ENCODE measurements at regions not wholly inside any gene's neighbourhood (a gene's known extent, or its start where the extent isn't known, plus 50 kb on each side); places are given as distances from the start of the nearest gene placed in this dataset.

DNA sequence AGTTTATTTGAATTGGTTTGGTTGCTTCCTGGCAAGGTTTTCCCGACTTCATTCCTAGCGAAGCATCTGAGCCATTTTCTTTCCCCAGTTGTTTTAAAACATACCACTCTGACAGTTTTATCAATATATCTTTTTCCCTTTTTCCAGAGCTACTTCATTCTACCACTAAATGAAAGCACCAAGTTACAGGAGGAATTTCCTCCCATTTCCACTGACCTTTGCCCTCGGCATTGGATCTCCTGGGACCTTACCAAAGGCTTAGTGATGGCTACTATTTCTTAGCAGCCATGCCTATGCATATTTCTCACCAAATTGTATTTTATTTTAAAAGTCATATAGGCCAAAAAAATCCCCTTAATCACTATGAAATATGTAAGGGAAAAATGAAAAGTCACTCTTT, 150.5 kb downstream of the ZNF330 start:
- FAIRE-seq (no peak), DNase-seq (ENCODE audit: low read depth, low spot score) (no peak)
- dilution Hi-C loops (cut with MboI; ENCODE audit: extremely low pct_ligation_motif_present, low sequenced_read_pairs): no loop called here
- Histone ChIP-seq H3K9me3 (replicated peaks; ENCODE audit: control insufficient read depth, insufficient read depth, low read length) (no peaks in the 10 kb centered on the region), H3K27me3 (ENCODE audit: control insufficient read depth in 2 of 2, insufficient read depth in 2 of 2, low read length in 2 of 2) (no peaks in the 10 kb centered on the region), H2AFZ (ENCODE audit: low read depth, low read length) (no peak overlapping the region), H3K36me3 (ENCODE audit: control insufficient read depth in 2 of 2, extremely low read depth in 1 of 2, insufficient read depth in 2 of 2, low read length in 2 of 2) (no peaks in the 10 kb centered on the region), H3K9ac (replicated peaks; ENCODE audit: extremely low read depth, insufficient read depth, low read length) (no peak overlapping the region), H3K9me1 (replicated peaks; ENCODE audit: control insufficient read depth, extremely low read depth, insufficient read depth, low read length) (no peaks in the 10 kb centered on the region), H3K4me1 (ENCODE audit: control insufficient read depth, extremely low read depth, insufficient read depth, low read length) (no peaks in the 10 kb centered on the region), H3K27ac (ENCODE audit: insufficient read depth, low read depth, low read length) (no peak overlapping the region), H3K79me2 (ENCODE audit: control insufficient read depth, insufficient read depth, low read length) (no peaks in the 10 kb centered on the region), H3K4me2 (ENCODE audit: insufficient read depth, low read length) (no peak overlapping the region), H3K4me3 (replicated peaks in 1 of 3; ENCODE audit: insufficient read depth in 1 of 3, low read depth in 1 of 3, low read length in 3 of 3) (no peak overlapping the region), H4K20me1 (replicated peaks; ENCODE audit: control insufficient read depth, extremely low read depth, insufficient read depth, low read length) (no peaks in the 10 kb centered on the region)
- no peak for TF ChIP-seq MYC (IDR thresholded peaks at IDR 0.05; ENCODE audit: low read depth, low read length)
- TF ChIP-seq JUN (IDR thresholded peaks at IDR 0.05; ENCODE audit: borderline replicate concordance, insufficient read depth, insufficient read length, low read depth): no peak
- TF ChIP-seq FOS (IDR thresholded peaks at IDR 0.05; ENCODE audit: borderline replicate concordance, insufficient read depth, low read length): no peak
- no peak for TF ChIP-seq POLR2AphosphoS5 (IDR thresholded peaks at IDR 0.05; ENCODE audit: insufficient read depth, low read depth, low read length)
- TF ChIP-seq POLR2A (IDR thresholded peaks at IDR 0.05; ENCODE audit: low read depth, low read length): no peak
- TF ChIP-seq, protein P1, sequence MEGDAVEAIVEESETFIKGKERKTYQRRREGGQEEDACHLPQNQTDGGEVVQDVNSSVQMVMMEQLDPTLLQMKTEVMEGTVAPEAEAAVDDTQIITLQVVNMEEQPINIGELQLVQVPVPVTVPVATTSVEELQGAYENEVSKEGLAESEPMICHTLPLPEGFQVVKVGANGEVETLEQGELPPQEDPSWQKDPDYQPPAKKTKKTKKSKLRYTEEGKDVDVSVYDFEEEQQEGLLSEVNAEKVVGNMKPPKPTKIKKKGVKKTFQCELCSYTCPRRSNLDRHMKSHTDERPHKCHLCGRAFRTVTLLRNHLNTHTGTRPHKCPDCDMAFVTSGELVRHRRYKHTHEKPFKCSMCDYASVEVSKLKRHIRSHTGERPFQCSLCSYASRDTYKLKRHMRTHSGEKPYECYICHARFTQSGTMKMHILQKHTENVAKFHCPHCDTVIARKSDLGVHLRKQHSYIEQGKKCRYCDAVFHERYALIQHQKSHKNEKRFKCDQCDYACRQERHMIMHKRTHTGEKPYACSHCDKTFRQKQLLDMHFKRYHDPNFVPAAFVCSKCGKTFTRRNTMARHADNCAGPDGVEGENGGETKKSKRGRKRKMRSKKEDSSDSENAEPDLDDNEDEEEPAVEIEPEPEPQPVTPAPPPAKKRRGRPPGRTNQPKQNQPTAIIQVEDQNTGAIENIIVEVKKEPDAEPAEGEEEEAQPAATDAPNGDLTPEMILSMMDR (IDR thresholded peaks at IDR 0.05; ENCODE audit: extremely low read depth in 1 of 2, insufficient read depth in 1 of 2, low read depth in 1 of 2, low read length in 2 of 2): no peak
- no peak for TF ChIP-seq GATA2 (IDR thresholded peaks at IDR 0.05; ENCODE audit: insufficient read depth, insufficient read length, low read depth, low read length)
- TF ChIP-seq, protein P2, sequence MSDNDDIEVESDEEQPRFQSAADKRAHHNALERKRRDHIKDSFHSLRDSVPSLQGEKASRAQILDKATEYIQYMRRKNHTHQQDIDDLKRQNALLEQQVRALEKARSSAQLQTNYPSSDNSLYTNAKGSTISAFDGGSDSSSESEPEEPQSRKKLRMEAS (IDR thresholded peaks at IDR 0.05; ENCODE audit: insufficient read depth, insufficient read length): no peak
- TF ChIP-seq EZH2 (IDR thresholded peaks at IDR 0.05; ENCODE audit: borderline replicate concordance, low read depth, low read length, severe bottlenecking): no peak
- POLR2A ChIA-PET: no interaction called here
- intact Hi-C loops (cut with micrococcal nuclease): no loop called here
- CTCF ChIA-PET: no interaction called here
- BruUV-seq (replicated peaks): no TSS peak
